ENCODE measurements at regions not wholly inside any gene's neighbourhood (a gene's known extent, or its start where the extent isn't known, plus 50 kb on each side); places are given as distances from the start of the nearest gene placed in this dataset.

GRCh38 chr15:79190093-79190492, 92.4 kb upstream of the ANKRD34C start:
- Histone ChIP-seq H3K4me3 (ENCODE audit: low read length) (no peak overlapping the region), H3K79me2 (replicated peaks; ENCODE audit: insufficient read depth, low read length) (no peaks in the 10 kb centered on the region), H4K20me1 (ENCODE audit: insufficient read depth) (no peaks in the 10 kb centered on the region), H3K9ac (ENCODE audit: low read length) (no peak overlapping the region), H2AFZ (ENCODE audit: low read depth, low read length) (no peak overlapping the region), H3K36me3 (ENCODE audit: insufficient read depth, low read length) (no peaks in the 10 kb centered on the region), H3K9me2 (ENCODE audit: insufficient read depth, low read length) (no peaks in the 10 kb centered on the region), H3K27me3 (ENCODE audit: insufficient read depth, low read depth, low read length) (no peaks in the 10 kb centered on the region), H3K4me2 (ENCODE audit: low read length) (no peak overlapping the region), H3K9me3 (ENCODE audit: low read length) (no peaks in the 10 kb centered on the region), H3F3A (ENCODE audit: insufficient read depth, low read length, poor library complexity, severe bottlenecking) (no peaks in the 10 kb centered on the region), H3K27ac (ENCODE audit: low read length) (no peak overlapping the region)
- TF ChIP-seq TAF1 (IDR thresholded peaks at IDR 0.05; ENCODE audit: low read depth) (no peak), POLR2AphosphoS5 (IDR thresholded peaks at IDR 0.05) (no peak), MXI1 (conservative IDR thresholded peaks at IDR 0.05; ENCODE audit: poor library complexity, severe bottlenecking) (no peak), EP300 (conservative IDR thresholded peaks at IDR 0.05; ENCODE audit: poor library complexity, severe bottlenecking) (no peak), SMC3 (conservative IDR thresholded peaks at IDR 0.05; ENCODE audit: poor library complexity) (no peak), EZH2 (IDR thresholded peaks at IDR 0.05; ENCODE audit: borderline replicate concordance, insufficient read depth, low read length, poor library complexity, severe bottlenecking) (no peak), REST (IDR thresholded peaks at IDR 0.05; ENCODE audit: borderline replicate concordance) (no peak), RAD21 (conservative IDR thresholded peaks at IDR 0.05) (no peak)

- H3K4me2 ChIP-seq (ENCODE audit: low read length) = no peak overlapping the region
- H4K20me1 ChIP-seq (ENCODE audit: insufficient read depth) = no peaks in the 10 kb centered on the region
- no peaks in the 10 kb centered on the region for H3K27me3 ChIP-seq (ENCODE audit: insufficient read depth, low read depth, low read length)
- no peaks in the 10 kb centered on the region for H3K79me2 ChIP-seq (replicated peaks; ENCODE audit: insufficient read depth, low read length)
- no peak overlapping the region for H3K27ac ChIP-seq (ENCODE audit: low read length)
- H3K9me3 ChIP-seq (ENCODE audit: low read length) = no peaks in the 10 kb centered on the region
- no peak overlapping the region for H2AFZ ChIP-seq (ENCODE audit: low read depth, low read length)
- H3K4me3 ChIP-seq (ENCODE audit: low read length) = no peak overlapping the region
- no peaks in the 10 kb centered on the region for H3K9me2 ChIP-seq (ENCODE audit: insufficient read depth, low read length)
- no peak overlapping the region for H3K9ac ChIP-seq (ENCODE audit: low read length)
- no peaks in the 10 kb centered on the region for H3F3A ChIP-seq (ENCODE audit: insufficient read depth, low read length, poor library complexity, severe bottlenecking)
- no peak for TF ChIP-seq SMC3 (conservative IDR thresholded peaks at IDR 0.05; ENCODE audit: poor library complexity)
- TF ChIP-seq MXI1 (conservative IDR thresholded peaks at IDR 0.05; ENCODE audit: poor library complexity, severe bottlenecking) = no peak
- no peak for TF ChIP-seq EZH2 (IDR thresholded peaks at IDR 0.05; ENCODE audit: borderline replicate concordance, insufficient read depth, low read length, poor library complexity, severe bottlenecking)
- no peak for TF ChIP-seq CTCF (IDR thresholded peaks at IDR 0.05; ENCODE audit: poor library complexity, severe bottlenecking)
- no peak for TF ChIP-seq RAD21 (conservative IDR thresholded peaks at IDR 0.05)
- TF ChIP-seq TAF1 (IDR thresholded peaks at IDR 0.05; ENCODE audit: low read depth) = no peak
- no peak for TF ChIP-seq POLR2AphosphoS5 (IDR thresholded peaks at IDR 0.05)
- H3K36me3 ChIP-seq (ENCODE audit: insufficient read depth, low read length) = no peaks in the 10 kb centered on the region
Measured at GRCh38 chr15:79186616-79187015, 95.9 kb upstream of the ANKRD34C start.

All from neural cell (in vitro differentiated cells).